Naive thymus-derived CD8-positive, alpha-beta T cell (primary cell): ENCODE measurements at regions not wholly inside any gene's neighbourhood (a gene's known extent, or its start where the extent isn't known, plus 50 kb on each side); places are given as distances from the start of the nearest gene placed in this dataset.
A peak's percentile ranks its signal among the peaks of the same experiment; 100 is the strongest.
"Not testable (repeated sequence)": the region's sequence is repeated elsewhere in the genome, so short reads cannot be mapped to it uniquely, and the experiment has no call there.

ENCODE experiments used
- ATAC-seq, 2 donors: fragments of 150-1000 bp; cut with Tn5 transposase in 1 of 2; sonication (Bioruptor Pico), chemical (Tn5 transposase) in 1 of 2; 1 replicate in 1 of 2; 2 replicates in 1 of 2; pipeline ENCODE4 v1.10.0; 2021; ENCODE audit warnings: mild to moderate bottlenecking in 2 of 2, moderate library complexity in 2 of 2
- POLR2A ChIA-PET: fragments of 350-600 bp; sonication (Branson Sonifier 250); formaldehyde crosslinking; loops from one replicate; lab custom pipeline; 2021; ENCODE audit warnings: antibody characterized with exemption; lab: Charles Lee
- DNase-seq, 10 donors: peaks; one replicate each; pipeline versions ENCODE4 v3.0.0 to v3.0.0-alpha.2; 2020 to 2022
- H3K27ac Mint-ChIP-seq, 10 donors: one replicate each; pipeline ENCODE4 v1.8.0; 2020 to 2022; ENCODE audit warnings: mild to moderate bottlenecking in 10 of 10, mixed read lengths in 10 of 10, moderate library complexity in 4 of 10, inconsistent platforms in 1 of 10
- H3K27me3 Mint-ChIP-seq, 5 donors: one replicate each; pipeline ENCODE4 v1.8.0; 2021 to 2022; ENCODE audit warnings: mixed read lengths in 5 of 5
- H3K36me3 Mint-ChIP-seq, 3 donors: one replicate each; pipeline ENCODE4 v1.8.0; 2020 to 2022; ENCODE audit warnings: mixed read lengths in 3 of 3, mild to moderate bottlenecking in 2 of 3, inconsistent platforms in 1 of 3
- H3K4me1 Mint-ChIP-seq, 4 donors: one replicate each; pipeline ENCODE4 v1.8.0; 2021 to 2022; ENCODE audit warnings: mixed read lengths in 4 of 4
- H3K4me3 Mint-ChIP-seq, 10 donors: one replicate each; pipeline ENCODE4 v1.8.0; 2020 to 2022; ENCODE audit warnings: mild to moderate bottlenecking in 10 of 10, mixed read lengths in 10 of 10, moderate library complexity in 6 of 10, inconsistent platforms in 1 of 10
- H3K9me3 Mint-ChIP-seq, 9 donors: one replicate each; pipeline ENCODE4 v1.8.0; 2020 to 2022; ENCODE audit warnings: mixed read lengths in 9 of 9, mild to moderate bottlenecking in 3 of 9, inconsistent platforms in 1 of 9, moderate library complexity in 1 of 9

- Mint-ChIP-seq H3K4me3 (no peak overlapping the region), H3K4me1 (no peaks in the 10 kb centered on the region), H3K36me3 (no peaks in the 10 kb centered on the region), H3K9me3 (peaks cover 0 to 3% (median 0%) of the 10 kb centered on the region in 9 donors), H3K27ac (no peak overlapping the region), H3K27me3 (peaks cover 2 to 15% (median 6%) of the 10 kb centered on the region in 5 donors)
- ATAC-seq (no peak), DNase-seq (no peak)
- POLR2A ChIA-PET: no interaction called here
Observed at GRCh38 chr1:233738850-233739249, 124.9 kb downstream of the KCNK1 start.

- Mint-ChIP-seq H3K4me1 (no peaks in the 10 kb centered on the region), H3K4me3 (no peak overlapping the region), H3K36me3 (no peaks in the 10 kb centered on the region), H3K27ac (no peak overlapping the region), H3K9me3 (peaks cover 0 to 3% (median 0%) of the 10 kb centered on the region in 9 donors), H3K27me3 (peaks cover 6 to 31% (median 14%) of the 10 kb centered on the region in 5 donors)
- DNase-seq: no peak
- no peak for ATAC-seq
- POLR2A ChIA-PET: no interaction called here
Observed at GRCh38 chr1:233744779-233745513, 131.0 kb downstream of the KCNK1 start.

GRCh38 chr1:233750139-233750538 lies 136.2 kb downstream of the KCNK1 start:
- POLR2A ChIA-PET: no interaction called here
- H3K9me3 Mint-ChIP-seq: peaks cover 0 to 3% (median 0%) of the 10 kb centered on the region in 9 donors
- H3K36me3 Mint-ChIP-seq: no peaks in the 10 kb centered on the region
- H3K4me1 Mint-ChIP-seq: no peaks in the 10 kb centered on the region
- H3K4me3 Mint-ChIP-seq: no peak overlapping the region
- no peak overlapping the region for H3K27ac Mint-ChIP-seq
- peaks cover 9 to 20% (median 12%) of the 10 kb centered on the region in 5 donors for H3K27me3 Mint-ChIP-seq
- DNase-seq (no peak), ATAC-seq (no peak)

GRCh38 chr1:233759665-233760064 lies 144.8 kb upstream of the SLC35F3 start:
- H3K9me3 Mint-ChIP-seq: peaks cover 0 to 2% (median 0%) of the 10 kb centered on the region in 9 donors
- no peak overlapping the region for H3K27ac Mint-ChIP-seq
- POLR2A ChIA-PET: no interaction called here
- peaks cover 0 to 29% (median 9%) of the 10 kb centered on the region in 5 donors for H3K27me3 Mint-ChIP-seq
- ATAC-seq (no peak), DNase-seq (no peak)
- H3K36me3 Mint-ChIP-seq: no peaks in the 10 kb centered on the region
- H3K4me1 Mint-ChIP-seq: no peaks in the 10 kb centered on the region
- H3K4me3 Mint-ChIP-seq: no peak overlapping the region

- ATAC-seq, H3K36me3 Mint-ChIP-seq, H3K4me1 Mint-ChIP-seq, H3K4me3 Mint-ChIP-seq, POLR2A ChIA-PET, DNase-seq, H3K9me3 Mint-ChIP-seq: not testable (repeated sequence)
- H3K27me3 Mint-ChIP-seq: peaks cover 7 to 41% (median 17%) of the 10 kb centered on the region in 5 donors
- peak overlapping the region in 1 of 10 donors; percentile 29 for H3K27ac Mint-ChIP-seq
Observed at GRCh38 chr1:233764304-233764703, 140.2 kb upstream of the SLC35F3 start.

GRCh38 chr1:233777566-233777965 lies 126.9 kb upstream of the SLC35F3 start:
- Mint-ChIP-seq H3K4me3 (no peak overlapping the region), H3K36me3 (peaks cover 0 to 4% (median 2%) of the 10 kb centered on the region in 3 donors), H3K9me3 (peaks cover 0 to 13% (median 5%) of the 10 kb centered on the region in 9 donors), H3K27ac (no peak overlapping the region), H3K27me3 (peaks cover 5 to 27% (median 17%) of the 10 kb centered on the region in 5 donors), H3K4me1 (no peaks in the 10 kb centered on the region)
- DNase-seq (no peak), ATAC-seq (no peak)
- POLR2A ChIA-PET: no interaction called here

- ATAC-seq (no peak), DNase-seq (no peak)
- POLR2A ChIA-PET: no interaction called here
- Mint-ChIP-seq H3K27ac (no peak overlapping the region), H3K27me3 (peaks cover 5 to 18% (median 13%) of the 10 kb centered on the region in 5 donors), H3K4me1 (no peaks in the 10 kb centered on the region), H3K36me3 (peaks cover 0 to 4% (median 2%) of the 10 kb centered on the region in 3 donors), H3K4me3 (no peak overlapping the region), H3K9me3 (peaks cover 0 to 13% (median 5%) of the 10 kb centered on the region in 9 donors)
Observed at GRCh38 chr1:233780049-233780448, 124.4 kb upstream of the SLC35F3 start.

- peaks cover 0 to 4% (median 2%) of the 10 kb centered on the region in 3 donors for H3K36me3 Mint-ChIP-seq
- no peak overlapping the region for H3K27ac Mint-ChIP-seq
- H3K27me3 Mint-ChIP-seq: peaks cover 4 to 18% (median 9%) of the 10 kb centered on the region in 5 donors
- H3K4me1 Mint-ChIP-seq: no peaks in the 10 kb centered on the region
- H3K4me3 Mint-ChIP-seq: no peak overlapping the region
- POLR2A ChIA-PET: no interaction called here
- H3K9me3 Mint-ChIP-seq: peaks cover 0 to 13% (median 5%) of the 10 kb centered on the region in 9 donors
- ATAC-seq: no peak
- DNase-seq: no peak
Observed at GRCh38 chr1:233782937-233783586, 121.4 kb upstream of the SLC35F3 start.

GRCh38 chr1:233787599-233787998 lies 116.9 kb upstream of the SLC35F3 start:
- Mint-ChIP-seq H3K36me3 (no peaks in the 10 kb centered on the region), H3K27me3 (peaks cover 14 to 34% (median 20%) of the 10 kb centered on the region in 5 donors), H3K4me1 (no peaks in the 10 kb centered on the region), H3K9me3 (no peaks in the 10 kb centered on the region), H3K4me3 (no peak overlapping the region), H3K27ac (no peak overlapping the region)
- no peak for DNase-seq
- no peak for ATAC-seq
- POLR2A ChIA-PET: no interaction called here

- H3K36me3 Mint-ChIP-seq: no peaks in the 10 kb centered on the region
- H3K4me3 Mint-ChIP-seq: no peak overlapping the region
- no peak overlapping the region for H3K27ac Mint-ChIP-seq
- DNase-seq: no peak
- H3K4me1 Mint-ChIP-seq: no peaks in the 10 kb centered on the region
- POLR2A ChIA-PET: no interaction called here
- H3K27me3 Mint-ChIP-seq: peaks cover 14 to 34% (median 24%) of the 10 kb centered on the region in 5 donors
- no peak for ATAC-seq
- peaks cover 0 to 5% (median 0%) of the 10 kb centered on the region in 9 donors for H3K9me3 Mint-ChIP-seq
Observed at GRCh38 chr1:233788687-233789086, 115.8 kb upstream of the SLC35F3 start.

GRCh38 chr1:233790121-233790520 lies 114.4 kb upstream of the SLC35F3 start:
- Mint-ChIP-seq H3K4me3 (no peak overlapping the region), H3K27me3 (peaks cover 14 to 34% (median 21%) of the 10 kb centered on the region in 5 donors), H3K4me1 (no peaks in the 10 kb centered on the region), H3K9me3 (peaks cover 0 to 10% (median 4%) of the 10 kb centered on the region in 9 donors), H3K36me3 (no peaks in the 10 kb centered on the region), H3K27ac (no peak overlapping the region)
- DNase-seq (no peak), ATAC-seq (no peak)
- POLR2A ChIA-PET: no interaction called here

- Mint-ChIP-seq H3K36me3 (no peaks in the 10 kb centered on the region), H3K4me1 (no peaks in the 10 kb centered on the region), H3K9me3 (peaks cover 0 to 10% (median 4%) of the 10 kb centered on the region in 9 donors), H3K4me3 (no peak overlapping the region), H3K27ac (no peak overlapping the region), H3K27me3 (peaks cover 14 to 34% (median 20%) of the 10 kb centered on the region in 5 donors)
- POLR2A ChIA-PET: no interaction called here
- ATAC-seq (peak in 1 of 2 donors; percentile 63), DNase-seq (peak in 6 of 10 donors; percentile 3 to 45 (median 27))
Observed at GRCh38 chr1:233790662-233791371, 113.7 kb upstream of the SLC35F3 start.

GRCh38 chr1:233791372-233791703 lies 113.1 kb upstream of the SLC35F3 start:
- Mint-ChIP-seq H3K4me1 (no peaks in the 10 kb centered on the region), H3K27ac (no peak overlapping the region), H3K9me3 (peaks cover 0 to 10% (median 4%) of the 10 kb centered on the region in 9 donors), H3K36me3 (no peaks in the 10 kb centered on the region), H3K27me3 (peaks cover 14 to 34% (median 20%) of the 10 kb centered on the region in 5 donors), H3K4me3 (no peak overlapping the region)
- ATAC-seq (no peak), DNase-seq (no peak)
- POLR2A ChIA-PET: no interaction called here
